GM23338 (cell line): ENCODE measurements at regions not wholly inside any gene's neighbourhood (a gene's known extent, or its start where the extent isn't known, plus 50 kb on each side); places are given as distances from the start of the nearest gene placed in this dataset.

ENCODE experiments used
- ATAC-seq: fragments of 200-7000 bp; cut with Tn5 transposase; 3 replicates; pipeline ENCODE4 v1.9.1; 2020
- DNase-seq: peaks from one replicate; pipeline ENCODE4 v3.0.0-alpha.2; 2015; ENCODE audit warnings: low spot score
- H2AFZ ChIP-seq: fragments of 200-600 bp; sonication (generic); 2 replicates; pipeline ENCODE4 v1.8.0; 2016; ENCODE audit warnings: antibody characterized with exemption, mild to moderate bottlenecking, moderate library complexity
- H3F3A ChIP-seq: fragments of 200-600 bp; sonication (generic); replicated peaks from 2 replicates; pipeline ENCODE4 v1.8.0; 2017; ENCODE audit warnings: antibody characterized with exemption, mixed run types, low read depth
- H3K27ac ChIP-seq: fragments of 200-600 bp; sonication (generic); 2 replicates; pipeline ENCODE4 v1.6.1; 2016; ENCODE audit warnings: low read depth
- H3K27me3 ChIP-seq: fragments of 200-600 bp; sonication (generic); 2 replicates; pipeline ENCODE4 v1.8.0; 2016; ENCODE audit warnings: mild to moderate bottlenecking, mixed run types, moderate library complexity; ENCODE audit not compliant: insufficient read depth
- H3K36me3 ChIP-seq: fragments of 200-600 bp; sonication (generic); 2 replicates; pipeline ENCODE4 v1.8.0; 2016; ENCODE audit warnings: mild to moderate bottlenecking; ENCODE audit not compliant: insufficient read depth
- H3K4me1 ChIP-seq: fragments of 200-600 bp; sonication (generic); 2 replicates; pipeline ENCODE4 v1.8.0; 2016; ENCODE audit warnings: mild to moderate bottlenecking, moderate library complexity; ENCODE audit not compliant: insufficient read depth
- H3K4me2 ChIP-seq: fragments of 200-600 bp; sonication (generic); 2 replicates; pipeline ENCODE4 v1.7.1; 2017; ENCODE audit warnings: mixed run types
- H3K4me3 ChIP-seq: fragments of 200-600 bp; sonication (generic); 2 replicates; pipeline ENCODE4 v1.6.1; 2016; ENCODE audit warnings: mixed run types
- H3K79me2 ChIP-seq: fragments of 200-600 bp; sonication (generic); replicated peaks from 2 replicates; pipeline ENCODE4 v1.8.0; 2017; ENCODE audit warnings: mild to moderate bottlenecking; ENCODE audit not compliant: insufficient read depth
- H3K9me2 ChIP-seq: fragments of 200-600 bp; sonication (generic); 2 replicates; pipeline ENCODE4 v1.8.0; 2017; ENCODE audit not compliant: insufficient read depth
- H4K20me1 ChIP-seq: fragments of 200-600 bp; sonication (generic); replicated peaks from 2 replicates; pipeline ENCODE4 v1.8.0; 2017; ENCODE audit warnings: mild to moderate bottlenecking; ENCODE audit not compliant: insufficient read depth
- H3K27ac Mint-ChIP-seq: 2 replicates; pipeline ENCODE4 v1.8.0; 2020; ENCODE audit warnings: inconsistent platforms, mild to moderate bottlenecking, moderate library complexity, mixed read lengths
- H3K27me3 Mint-ChIP-seq: 3 replicates; pipeline ENCODE4 v1.8.0; 2022; ENCODE audit warnings: low read depth, mild to moderate bottlenecking, moderate library complexity, mixed read lengths, inconsistent platforms; ENCODE audit not compliant: insufficient read depth, poor library complexity
- H3K36me3 Mint-ChIP-seq: 3 replicates; pipeline ENCODE4 v1.8.0; 2021; ENCODE audit warnings: low read depth, mild to moderate bottlenecking, inconsistent platforms, moderate library complexity, mixed read lengths
- H3K4me1 Mint-ChIP-seq: 3 replicates; pipeline ENCODE4 v1.8.0; 2020; ENCODE audit warnings: mild to moderate bottlenecking, inconsistent platforms, mixed read lengths
- H3K4me3 Mint-ChIP-seq: 3 replicates; pipeline ENCODE4 v1.8.0; 2021; ENCODE audit warnings: moderate library complexity, mild to moderate bottlenecking, inconsistent platforms, mixed read lengths
- H3K9me3 Mint-ChIP-seq: 3 replicates; pipeline ENCODE4 v1.8.0; 2020; ENCODE audit warnings: moderate library complexity, mild to moderate bottlenecking, inconsistent platforms, mixed read lengths
- ETS1 ChIP-seq: IDR thresholded peaks from 2 replicates; pipeline ENCODE4 v1.6.1; 2016; ENCODE audit warnings: antibody characterized with exemption
- EZH2 ChIP-seq: fragments of 200-600 bp; sonication (generic); IDR thresholded peaks from one replicate; pipeline ENCODE4 v1.8.0; 2017; ENCODE audit warnings: antibody characterized with exemption, mild to moderate bottlenecking, low read depth; ENCODE audit not compliant: unreplicated experiment
- NANOG ChIP-seq: IDR thresholded peaks from 2 replicates; pipeline ENCODE4 v1.6.1; 2016; ENCODE audit warnings: antibody characterized with exemption, borderline replicate concordance
- POLR2AphosphoS5 ChIP-seq: IDR thresholded peaks from 2 replicates; pipeline ENCODE4 v1.6.1; 2016; ENCODE audit warnings: antibody characterized with exemption, low read depth
- STAT1 ChIP-seq: IDR thresholded peaks from one replicate; pipeline ENCODE4 v1.6.1; 2016; ENCODE audit warnings: antibody characterized with exemption; ENCODE audit not compliant: unreplicated experiment
- ZNF114 ChIP-seq: fragments of 250-450 bp; sonication (Bioruptor Pico); IDR thresholded peaks from 2 replicates; pipeline ENCODE4 v1.5.0; 2020; ENCODE audit warnings: mild to moderate bottlenecking, moderate library complexity
- ZNF462 ChIP-seq: fragments of 250-450 bp; sonication (Bioruptor Pico); IDR thresholded peaks from 2 replicates; pipeline ENCODE4 v1.5.0; 2020; ENCODE audit warnings: mild to moderate bottlenecking, moderate library complexity

- TF ChIP-seq ZNF462 (no peak), STAT1 (no peak), NANOG (no peak)
Measured at GRCh38 chr6:167467282-167467681, 142.4 kb downstream of the TTLL2 start (continued).

- H3K4me2 ChIP-seq = no peak overlapping the region
- no peak for ATAC-seq
- H3K36me3 Mint-ChIP-seq = no peaks in the 10 kb centered on the region
- peaks cover 12% of the 10 kb centered on the region for H3K27me3 Mint-ChIP-seq
- no peaks in the 10 kb centered on the region for H3K27me3 ChIP-seq
- H2AFZ ChIP-seq = no peak overlapping the region
- peaks cover 2% of the 10 kb centered on the region; the same call in 1 of the 3 replicates for H3K9me3 Mint-ChIP-seq
- H3K4me1 ChIP-seq = 0 out of 2 replicates have a peak, but pooled peaks cover 3% of the 10 kb centered on the region
- H3F3A ChIP-seq = no peaks in the 10 kb centered on the region
- no peak overlapping the region for H3K4me3 ChIP-seq
- no peaks in the 10 kb centered on the region for H3K36me3 ChIP-seq
- peaks cover 17% of the 10 kb centered on the region for H3K4me1 Mint-ChIP-seq
- no peaks in the 10 kb centered on the region for H3K79me2 ChIP-seq
- H3K27ac Mint-ChIP-seq = no peak overlapping the region
- no peak overlapping the region for H3K4me3 Mint-ChIP-seq
- no peak overlapping the region for H3K27ac ChIP-seq
- 0 out of 2 replicates have a peak, but pooled peaks cover 10% of the 10 kb centered on the region for H3K9me2 ChIP-seq
- no peak for DNase-seq
- no peaks in the 10 kb centered on the region for H4K20me1 ChIP-seq
- TF ChIP-seq ZNF462 (no peak), ZNF114 (CRISPR knock-in tag) (no peak), ETS1 (no peak), STAT1 (no peak), EZH2 (no peak), POLR2AphosphoS5 (no peak), NANOG (no peak)
Measured at GRCh38 chr6:167467793-167468431, 143.0 kb downstream of the TTLL2 start.
